ENCODE measurements at regions not wholly inside any gene's neighbourhood (a gene's known extent, or its start where the extent isn't known, plus 50 kb on each side); places are given as distances from the start of the nearest gene placed in this dataset.

DNA sequence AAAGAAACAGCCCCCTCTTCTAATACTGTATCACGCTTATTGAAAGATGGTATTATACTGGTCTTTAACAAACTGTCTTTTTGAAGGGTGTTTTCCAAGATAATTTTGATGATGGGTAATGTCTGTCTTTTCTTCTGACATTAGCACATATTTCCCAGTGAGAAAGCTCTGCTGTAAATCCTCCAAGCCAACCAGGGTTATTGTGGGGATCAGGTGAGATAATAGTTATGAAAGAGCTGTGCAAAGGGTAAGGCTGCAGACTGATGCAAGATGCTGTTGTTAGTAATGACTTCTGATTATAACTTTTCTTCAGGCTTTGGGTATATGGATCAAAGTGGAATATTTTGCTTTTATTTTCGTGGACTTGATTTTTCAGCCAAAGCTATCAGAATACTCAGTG, 581.7 kb downstream of the REEP3 start:
- no peaks in the 10 kb centered on the region for H3K9me2 ChIP-seq (replicated peaks; ENCODE audit: insufficient read depth, low read length)
- H3K27ac ChIP-seq (ENCODE audit: low read depth, low read length) = no peak overlapping the region
- no peak overlapping the region for H2AFZ ChIP-seq (ENCODE audit: low read depth, low read length, severe bottlenecking)
- H3K9ac ChIP-seq (ENCODE audit: low read length) = no peak overlapping the region
- no peaks in the 10 kb centered on the region for H3K79me2 ChIP-seq (ENCODE audit: insufficient read depth, low read length)
- no peaks in the 10 kb centered on the region for H4K20me1 ChIP-seq (ENCODE audit: low read depth, low read length)
- H3K4me3 ChIP-seq (ENCODE audit: insufficient read depth, low read length, poor library complexity, severe bottlenecking) = no peak overlapping the region
- no peaks in the 10 kb centered on the region for H3F3A ChIP-seq (ENCODE audit: insufficient read depth)
- no peaks in the 10 kb centered on the region for H3K36me3 ChIP-seq (ENCODE audit: low read length)
- TF ChIP-seq EZH2phosphoT487 (conservative IDR thresholded peaks at IDR 0.05; ENCODE audit: low read length) = no peak
- no peak for TF ChIP-seq CTCF (IDR thresholded peaks at IDR 0.05; ENCODE audit: insufficient read depth, low read length, poor library complexity, severe bottlenecking)
- no peaks in the 10 kb centered on the region for H3K9me3 ChIP-seq (ENCODE audit: insufficient read depth, low read length)
- no peaks in the 10 kb centered on the region for H3K27me3 ChIP-seq (ENCODE audit: low read length)
- H3K4me2 ChIP-seq (ENCODE audit: low read depth, low read length, poor library complexity, severe bottlenecking) = no peak overlapping the region

- Histone ChIP-seq H3F3A (ENCODE audit: insufficient read depth) (no peaks in the 10 kb centered on the region), H3K9ac (ENCODE audit: low read length) (no peak overlapping the region)
Observed at GRCh38 chr10:64103750-64104470, 582.7 kb downstream of the REEP3 start.

DNA sequence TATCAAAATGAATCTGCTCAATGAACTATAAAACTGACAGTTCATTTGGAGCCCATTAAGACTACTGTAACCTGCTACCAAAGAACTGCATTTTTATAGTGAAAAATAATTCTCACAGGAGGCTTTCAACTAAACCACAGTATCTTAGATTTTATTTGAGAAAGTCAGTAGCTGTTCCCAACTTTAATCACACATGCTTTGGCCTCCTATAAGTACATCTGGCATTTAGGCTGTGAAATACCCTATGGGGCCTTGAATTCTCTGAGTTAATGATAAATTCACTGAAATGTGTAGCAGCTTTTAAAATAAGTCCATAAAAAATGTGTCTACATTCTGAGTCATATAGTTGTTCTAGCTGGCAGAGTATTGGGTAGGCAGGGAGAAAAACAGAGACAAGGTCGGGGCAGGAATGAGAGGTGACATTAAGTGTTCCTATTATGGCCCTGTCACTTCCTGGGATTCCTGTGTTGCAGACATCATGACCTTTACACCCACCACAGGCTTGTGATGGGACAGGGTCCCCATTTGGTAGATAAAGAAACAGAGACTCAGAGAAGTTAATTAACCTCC, 588.8 kb downstream of the REEP3 start:
- Histone ChIP-seq H3K27ac (ENCODE audit: low read depth, low read length) (no peak overlapping the region), H2AFZ (ENCODE audit: low read depth, low read length, severe bottlenecking) (no peak overlapping the region), H3K4me3 (ENCODE audit: insufficient read depth, low read length, poor library complexity, severe bottlenecking) (no peak overlapping the region), H3K36me3 (ENCODE audit: low read length) (no peaks in the 10 kb centered on the region), H3K4me2 (ENCODE audit: low read depth, low read length, poor library complexity, severe bottlenecking) (no peak overlapping the region), H3K27me3 (ENCODE audit: low read length) (no peaks in the 10 kb centered on the region), H3K9me2 (replicated peaks; ENCODE audit: insufficient read depth, low read length) (no peaks in the 10 kb centered on the region), H3K9ac (ENCODE audit: low read length) (no peak overlapping the region), H3K79me2 (ENCODE audit: insufficient read depth, low read length) (no peaks in the 10 kb centered on the region), H4K20me1 (ENCODE audit: low read depth, low read length) (no peaks in the 10 kb centered on the region), H3K9me3 (ENCODE audit: insufficient read depth, low read length) (no peaks in the 10 kb centered on the region), H3F3A (ENCODE audit: insufficient read depth) (no peaks in the 10 kb centered on the region)
- TF ChIP-seq EZH2phosphoT487 (conservative IDR thresholded peaks at IDR 0.05; ENCODE audit: low read length) (no peak), CTCF (IDR thresholded peaks at IDR 0.05; ENCODE audit: insufficient read depth, low read length, poor library complexity, severe bottlenecking) (no peak)

More at GRCh38 chr10:64103750-64104470, 582.7 kb downstream of the REEP3 start:
- Histone ChIP-seq H2AFZ (ENCODE audit: low read depth, low read length, severe bottlenecking) (no peak overlapping the region), H3K36me3 (ENCODE audit: low read length) (no peaks in the 10 kb centered on the region), H3K27ac (ENCODE audit: low read depth, low read length) (no peak overlapping the region), H3K9me3 (ENCODE audit: insufficient read depth, low read length) (no peaks in the 10 kb centered on the region), H3K4me3 (ENCODE audit: insufficient read depth, low read length, poor library complexity, severe bottlenecking) (no peak overlapping the region), H3K79me2 (ENCODE audit: insufficient read depth, low read length) (no peaks in the 10 kb centered on the region), H4K20me1 (ENCODE audit: low read depth, low read length) (no peaks in the 10 kb centered on the region), H3K9me2 (replicated peaks; ENCODE audit: insufficient read depth, low read length) (no peaks in the 10 kb centered on the region), H3K4me2 (ENCODE audit: low read depth, low read length, poor library complexity, severe bottlenecking) (no peak overlapping the region), H3K27me3 (ENCODE audit: low read length) (no peaks in the 10 kb centered on the region)
- TF ChIP-seq EZH2phosphoT487 (conservative IDR thresholded peaks at IDR 0.05; ENCODE audit: low read length) (no peak), CTCF (IDR thresholded peaks at IDR 0.05; ENCODE audit: insufficient read depth, low read length, poor library complexity, severe bottlenecking) (no peak)
